Activated CD4-positive, CD25-positive, alpha-beta regulatory T cell treated with anti-CD3 and anti-CD28 coated beads, Interleukin-2, amount 50 U/mL, for 72 hours (primary cell): ENCODE measurements at regions not wholly inside any gene's neighbourhood (a gene's known extent, or its start where the extent isn't known, plus 50 kb on each side); places are given as distances from the start of the nearest gene placed in this dataset.
A peak's percentile ranks its signal among the peaks of the same experiment; 100 is the strongest.

Experiments
- DNase-seq: peaks from one replicate; pipeline ENCODE4 v3.0.0; 2021

- DNase-seq, result peak; percentile 32
Measured at GRCh38 chr10:110355141-110355831, 50.6 kb upstream of the SMNDC1 start.

- peak; percentile 35 for DNase-seq
Measured at GRCh38 chr10:110355922-110356627, 51.4 kb upstream of the SMNDC1 start.

GRCh38 chr10:110356628-110357245 lies 52.0 kb upstream of the SMNDC1 start:
- peak; percentile 72 for DNase-seq

- peak; percentile 68 for DNase-seq
Measured at GRCh38 chr10:110357252-110357780, 52.6 kb upstream of the SMNDC1 start.

GRCh38 chr10:110357871-110358270 lies 53.2 kb upstream of the SMNDC1 start:
- DNase-seq, result peak; percentile 34

- peak; percentile 26 for DNase-seq
Measured at GRCh38 chr10:110358278-110358677, 53.6 kb upstream of the SMNDC1 start.

GRCh38 chr10:110358869-110359629 lies 54.3 kb upstream of the SMNDC1 start:
- peak; percentile 23 for DNase-seq

GRCh38 chr10:110360857-110361474 lies 56.2 kb upstream of the SMNDC1 start:
- DNase-seq, result peak; percentile 21

GRCh38 chr10:110361800-110362456 lies 57.2 kb upstream of the SMNDC1 start:
- DNase-seq, result peak; percentile 26

- peak; percentile 24 for DNase-seq
Measured at GRCh38 chr10:110363572-110364411, 59.1 kb upstream of the SMNDC1 start.

GRCh38 chr10:110364531-110364937 lies 59.8 kb upstream of the SMNDC1 start:
- peak; percentile 34 for DNase-seq

GRCh38 chr10:110365356-110366143 lies 60.8 kb upstream of the SMNDC1 start:
- no peak for DNase-seq

GRCh38 chr10:110366635-110367034 lies 61.9 kb upstream of the SMNDC1 start:
- DNase-seq, result no peak

GRCh38 chr10:110368002-110368401 lies 63.3 kb upstream of the SMNDC1 start:
- no peak for DNase-seq

GRCh38 chr10:110368556-110368955 lies 63.8 kb upstream of the SMNDC1 start:
- no peak for DNase-seq

- DNase-seq, result no peak
Measured at GRCh38 chr10:110370006-110370405, 65.3 kb upstream of the SMNDC1 start.

- DNase-seq, result no peak
Measured at GRCh38 chr10:110372656-110373055, 67.9 kb upstream of the SMNDC1 start.

GRCh38 chr10:110373059-110373458 lies 68.3 kb upstream of the SMNDC1 start:
- no peak for DNase-seq

- no peak for DNase-seq
Measured at GRCh38 chr10:110373857-110374654, 69.3 kb upstream of the SMNDC1 start.
